Tibial artery (tissue), 4 donors: ENCODE measurements at regions not wholly inside any gene's neighbourhood (a gene's known extent, or its start where the extent isn't known, plus 50 kb on each side); places are given as distances from the start of the nearest gene placed in this dataset.

ENCODE experiments used
- DNase-seq, 2 donors: peaks; one replicate each; pipeline ENCODE4 v3.0.0-alpha.2; 2019
- H3K27ac ChIP-seq, 2 donors: fragments of 200-600 bp; sonication (generic) in 1 of 2; 1 replicate in 1 of 2; 2 replicates in 1 of 2; pipeline ENCODE4 v1.5.1; 2018 to 2019; ENCODE audit warnings: mild to moderate bottlenecking in 1 of 2
- H3K27me3 ChIP-seq, 2 donors: fragments of 200-600 bp; sonication (generic) in 1 of 2; one replicate each; pipeline versions ENCODE4 v1.5.1 to v1.6.0; 2016 to 2019
- H3K36me3 ChIP-seq, 3 donors: fragments of 200-600 bp; sonication (generic) in 2 of 3; one replicate each; pipeline ENCODE4 v1.5.1; 2016 to 2019; ENCODE audit warnings: mild to moderate bottlenecking in 2 of 3
- H3K4me1 ChIP-seq, 4 donors: fragments of 200-600 bp; sonication (generic) in 2 of 4; 1 replicate in 3 of 4; 2 replicates in 1 of 4; pipeline ENCODE4 v1.5.1; 2016 to 2019
- H3K4me3 ChIP-seq, 2 donors: fragments of 200-600 bp; sonication (generic) in 1 of 2; 1 replicate in 1 of 2; 2 replicates in 1 of 2; pipeline ENCODE4 v1.5.1; 2018 to 2019; ENCODE audit warnings: mild to moderate bottlenecking in 2 of 2
- H3K9me3 ChIP-seq, 3 donors: fragments of 200-600 bp; sonication (generic) in 1 of 3; one replicate each; pipeline ENCODE4 v1.5.1; 2016 to 2019
- CTCF ChIP-seq, 2 experiments: fragments of 200-600 bp in 1 of 2; fragments of 450-650 bp in 1 of 2; IDR thresholded peaks; one replicate each; pipeline ENCODE4 v1.5.1; 2017 to 2019; ENCODE audit warnings: antibody characterized with exemption in 2 of 2, mild to moderate bottlenecking in 1 of 2, moderate library complexity in 1 of 2
- intact Hi-C: fragments of 100-400 bp; cut with DNase I; formaldehyde crosslinking; loops from one replicate; pipeline ENCODE4 v1.15.0; 2023; ENCODE audit warnings: low total_unique reads

DNA sequence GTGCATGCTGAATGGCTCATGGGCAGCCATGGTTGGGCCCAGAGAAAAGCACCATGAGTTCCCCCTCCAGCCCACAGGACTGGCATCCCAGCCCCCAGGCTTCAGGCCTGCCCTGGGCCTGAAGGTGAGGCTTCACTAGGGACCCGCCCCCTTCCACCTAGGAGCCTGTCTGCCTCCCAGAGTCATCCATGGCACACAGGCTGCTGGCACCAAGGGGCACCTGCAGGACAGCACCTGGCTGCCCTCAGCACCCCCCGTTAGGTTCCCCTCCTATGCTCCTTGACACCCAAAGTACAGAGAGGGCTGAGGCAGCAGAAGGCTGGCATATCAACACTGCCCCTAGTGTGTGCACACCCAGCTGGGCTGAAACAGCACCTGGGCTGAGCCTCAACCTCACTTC, 566.7 kb upstream of the PCDH7 start:
- H3K27ac ChIP-seq: no peak overlapping the region
- no peaks in the 10 kb centered on the region for H3K9me3 ChIP-seq
- no peaks in the 10 kb centered on the region for H3K36me3 ChIP-seq
- H3K4me3 ChIP-seq: no peak overlapping the region
- H3K4me1 ChIP-seq: no peaks in the 10 kb centered on the region
- no peak for TF ChIP-seq CTCF (IDR thresholded peaks at IDR 0.05)
- intact Hi-C loops: no loop called here
- DNase-seq: no peak
- no peaks in the 10 kb centered on the region for H3K27me3 ChIP-seq

GRCh38 chr4:30160140-30160539, 560.0 kb upstream of the PCDH7 start:
- no peaks in the 10 kb centered on the region for H3K27me3 ChIP-seq
- intact Hi-C loops: no loop called here
- H3K4me1 ChIP-seq: no peaks in the 10 kb centered on the region
- TF ChIP-seq CTCF (IDR thresholded peaks at IDR 0.05): no peak
- H3K4me3 ChIP-seq: no peak overlapping the region
- no peaks in the 10 kb centered on the region for H3K36me3 ChIP-seq
- no peak overlapping the region for H3K27ac ChIP-seq
- no peaks in the 10 kb centered on the region for H3K9me3 ChIP-seq
- no peak for DNase-seq

- Histone ChIP-seq H3K9me3 (no peaks in the 10 kb centered on the region), H3K27ac (no peak overlapping the region), H3K4me1 (no peaks in the 10 kb centered on the region), H3K36me3 (no peaks in the 10 kb centered on the region), H3K27me3 (no peaks in the 10 kb centered on the region), H3K4me3 (no peak overlapping the region)
- intact Hi-C loops: no loop called here
- no peak for TF ChIP-seq CTCF (IDR thresholded peaks at IDR 0.05)
- DNase-seq: no peak
Measured at GRCh38 chr4:30172416-30172815, 547.8 kb upstream of the PCDH7 start.

DNA sequence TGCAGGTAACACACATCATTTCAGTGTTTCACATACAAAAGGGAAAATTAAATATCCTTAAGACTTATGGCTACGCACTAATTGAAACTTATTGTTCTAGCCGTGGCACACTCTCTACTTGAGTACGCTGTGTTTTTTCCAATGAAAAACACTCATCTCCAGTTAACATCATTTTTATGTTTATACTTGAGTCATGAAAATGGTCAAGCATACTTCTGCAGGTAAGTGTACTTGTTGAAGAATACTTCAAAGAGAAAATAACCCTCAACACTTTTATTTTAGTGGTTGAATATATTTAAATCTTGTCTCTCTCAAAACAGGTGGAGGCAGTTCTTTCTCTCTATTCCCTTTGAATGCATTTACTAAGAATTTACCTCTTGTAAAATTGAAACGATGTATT, 538.7 kb upstream of the PCDH7 start:
- H3K27me3 ChIP-seq: no peaks in the 10 kb centered on the region
- DNase-seq: no peak
- H3K9me3 ChIP-seq: no peaks in the 10 kb centered on the region
- intact Hi-C loops: no loop called here
- H3K4me3 ChIP-seq: no peak overlapping the region
- H3K4me1 ChIP-seq: no peaks in the 10 kb centered on the region
- no peaks in the 10 kb centered on the region for H3K36me3 ChIP-seq
- no peak for TF ChIP-seq CTCF (IDR thresholded peaks at IDR 0.05)
- no peak overlapping the region for H3K27ac ChIP-seq

DNA sequence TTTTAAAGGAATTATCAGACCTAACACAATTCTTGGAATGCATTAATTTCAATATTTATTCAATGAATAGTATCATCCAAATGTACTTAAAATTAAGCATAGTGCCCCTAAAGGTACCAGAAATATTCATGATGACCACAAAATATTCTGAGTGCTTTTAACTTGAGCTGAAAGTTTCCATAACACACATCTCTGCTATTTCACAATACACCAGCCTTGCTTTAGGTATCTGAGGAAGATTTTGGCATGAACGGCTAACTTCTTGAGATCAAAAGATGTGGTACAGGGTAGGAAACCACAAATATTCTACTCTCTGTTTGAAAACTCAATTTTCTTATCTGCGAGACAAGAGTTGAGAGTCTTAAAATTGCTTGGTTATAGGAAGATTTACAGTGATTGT, 538.3 kb upstream of the PCDH7 start:
- H3K27me3 ChIP-seq: no peaks in the 10 kb centered on the region
- no peaks in the 10 kb centered on the region for H3K9me3 ChIP-seq
- TF ChIP-seq CTCF (IDR thresholded peaks at IDR 0.05): no peak
- no peaks in the 10 kb centered on the region for H3K36me3 ChIP-seq
- intact Hi-C loops: no loop called here
- H3K4me3 ChIP-seq: no peak overlapping the region
- H3K27ac ChIP-seq: no peak overlapping the region
- no peak for DNase-seq
- no peaks in the 10 kb centered on the region for H3K4me1 ChIP-seq

GRCh38 chr4:30182786-30183185, 537.4 kb upstream of the PCDH7 start:
- H3K4me3 ChIP-seq: no peak overlapping the region

More at GRCh38 chr4:30182786-30183185, 537.4 kb upstream of the PCDH7 start:
- H3K36me3 ChIP-seq: no peaks in the 10 kb centered on the region
- no peaks in the 10 kb centered on the region for H3K9me3 ChIP-seq
- TF ChIP-seq CTCF (IDR thresholded peaks at IDR 0.05): no peak
- H3K27ac ChIP-seq: no peak overlapping the region
- H3K27me3 ChIP-seq: no peaks in the 10 kb centered on the region
- H3K4me1 ChIP-seq: no peaks in the 10 kb centered on the region
- intact Hi-C loops: no loop called here
- no peak for DNase-seq
